NCI-H2196 treated with DMSO at 0.1 percent for 48 hours (cell line): ENCODE measurements at regions not wholly inside any gene's neighbourhood (a gene's known extent, or its start where the extent isn't known, plus 50 kb on each side); places are given as distances from the start of the nearest gene placed in this dataset.

Experiments
- DNase-seq: peaks from one replicate; lab custom pipeline; 2025; ENCODE audit not compliant: unreplicated experiment; lab: John Stamatoyannopoulos, UW

- no peak for DNase-seq
Observed at GRCh38 chr2:128734521-128735295, 416.0 kb upstream of the HS6ST1 start.

DNA sequence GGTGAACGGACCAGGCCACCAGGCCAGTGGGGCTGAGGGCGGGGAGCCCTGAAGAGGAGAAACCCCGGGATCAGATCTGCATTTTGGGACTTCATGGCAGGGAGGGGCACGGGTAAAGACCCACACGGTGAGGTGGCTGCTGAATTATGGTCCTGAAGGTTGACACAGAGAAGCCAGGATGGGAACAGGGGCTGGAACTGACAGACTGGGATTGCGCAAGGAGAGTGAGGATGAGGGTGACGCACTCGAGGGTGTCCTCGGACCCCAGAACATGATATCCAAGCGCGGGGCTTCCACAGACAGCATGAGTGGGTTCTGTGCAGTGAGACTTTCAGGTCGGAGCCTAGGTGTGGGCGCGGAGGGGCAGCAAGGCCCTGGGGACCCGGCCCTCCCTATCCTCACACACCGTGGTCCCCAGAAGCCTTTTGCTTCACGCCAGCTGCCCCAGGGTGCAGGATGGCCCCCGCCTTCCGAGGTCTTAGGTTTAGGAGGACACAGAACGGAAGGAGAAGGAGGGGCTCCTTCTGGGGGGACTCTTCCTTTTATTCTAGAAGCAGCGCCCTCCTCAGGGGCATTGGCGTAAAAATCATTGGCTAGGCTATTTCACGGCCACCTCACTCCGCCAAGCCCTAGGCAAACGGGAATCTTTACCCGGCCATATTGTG, 416.8 kb upstream of the HS6ST1 start:
- no peak for DNase-seq

DNA sequence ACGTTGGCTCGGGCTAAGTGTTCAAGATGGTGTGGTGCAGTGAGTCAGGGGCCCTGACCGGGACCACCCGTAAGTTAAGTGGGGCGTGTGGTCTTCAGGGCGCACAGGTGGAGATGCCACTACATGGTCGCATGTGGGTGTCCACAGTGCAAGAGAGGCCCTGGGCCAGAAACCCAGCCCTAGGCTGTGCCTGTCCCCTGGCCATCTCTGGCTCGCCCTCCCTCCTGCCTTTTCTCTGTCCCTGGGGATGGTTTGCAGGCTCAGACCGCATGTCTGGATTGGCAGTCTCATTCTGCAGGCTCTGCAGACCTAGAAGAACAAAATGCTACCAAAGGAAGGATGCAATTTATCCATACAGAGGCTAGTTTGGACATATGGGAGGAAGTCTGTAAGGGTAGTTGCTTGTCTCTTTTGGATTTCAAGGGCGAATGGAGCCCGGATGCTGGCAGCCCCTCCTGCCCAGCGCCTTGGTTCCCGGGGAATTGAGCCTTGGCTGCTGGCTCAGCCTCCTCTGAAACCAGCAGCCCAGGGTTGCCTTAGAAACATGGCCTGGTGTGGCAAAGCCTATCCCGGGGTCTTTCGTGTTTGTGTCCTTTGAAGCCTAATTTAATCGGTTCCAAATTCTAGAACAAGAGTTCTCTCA, 417.5 kb upstream of the HS6ST1 start:
- DNase-seq = no peak

DNA sequence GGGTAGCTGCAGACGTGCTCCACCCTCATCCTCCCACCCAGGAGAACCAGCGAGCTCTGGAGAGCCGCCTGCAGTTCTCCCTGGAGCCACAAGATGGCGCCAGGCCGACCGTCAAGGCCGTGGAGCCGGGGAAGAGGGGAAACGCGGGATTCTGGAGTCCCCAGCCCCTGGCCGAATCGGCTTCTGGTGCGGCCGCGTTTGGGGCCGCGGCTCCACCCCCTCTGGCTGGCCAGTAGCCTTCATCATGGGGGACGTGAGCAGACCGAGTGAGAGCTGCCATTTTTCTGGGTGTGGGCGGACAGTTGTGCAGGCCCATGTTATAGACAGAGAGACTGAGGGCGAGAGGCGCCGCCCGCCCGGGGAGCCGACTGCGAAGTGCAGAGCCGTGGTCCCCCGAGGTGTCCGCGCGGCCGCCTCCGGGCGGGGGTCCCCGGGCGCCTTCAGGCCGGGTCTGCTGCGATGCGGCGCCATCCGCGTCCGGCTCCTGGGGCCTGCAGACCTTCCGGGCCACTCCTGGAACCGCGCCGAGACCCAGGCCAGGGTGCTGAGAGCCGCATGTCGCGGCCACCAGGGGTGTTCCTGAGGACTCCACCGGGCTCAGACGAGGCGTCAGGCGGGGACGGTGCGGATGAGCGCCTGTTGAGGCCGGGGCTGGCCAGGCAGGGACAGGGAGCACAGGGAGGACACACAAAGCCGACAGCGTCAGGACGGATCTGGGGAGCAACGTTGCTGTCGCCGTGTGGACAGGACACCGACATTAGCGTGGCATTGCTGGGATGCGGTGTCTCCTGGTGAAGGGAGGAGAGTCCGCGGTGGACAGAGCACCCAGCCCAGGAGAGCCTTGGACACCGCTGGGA, 418.2 kb upstream of the HS6ST1 start:
- no peak for DNase-seq

DNA sequence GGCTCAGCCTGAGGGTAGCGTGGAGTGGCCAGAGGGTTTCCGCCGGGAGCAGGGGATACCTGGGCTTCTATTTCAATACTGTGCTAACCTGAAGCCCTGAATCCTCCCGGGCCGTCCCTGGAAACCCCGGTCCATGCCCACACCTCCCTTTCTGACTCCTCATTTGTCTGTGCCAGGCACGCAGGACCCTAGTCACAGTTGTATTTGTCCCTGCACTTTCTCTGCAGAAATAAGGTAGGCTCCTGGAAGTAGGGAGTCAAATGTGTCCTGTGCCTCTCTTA, 418.8 kb upstream of the HS6ST1 start:
- no peak for DNase-seq

DNA sequence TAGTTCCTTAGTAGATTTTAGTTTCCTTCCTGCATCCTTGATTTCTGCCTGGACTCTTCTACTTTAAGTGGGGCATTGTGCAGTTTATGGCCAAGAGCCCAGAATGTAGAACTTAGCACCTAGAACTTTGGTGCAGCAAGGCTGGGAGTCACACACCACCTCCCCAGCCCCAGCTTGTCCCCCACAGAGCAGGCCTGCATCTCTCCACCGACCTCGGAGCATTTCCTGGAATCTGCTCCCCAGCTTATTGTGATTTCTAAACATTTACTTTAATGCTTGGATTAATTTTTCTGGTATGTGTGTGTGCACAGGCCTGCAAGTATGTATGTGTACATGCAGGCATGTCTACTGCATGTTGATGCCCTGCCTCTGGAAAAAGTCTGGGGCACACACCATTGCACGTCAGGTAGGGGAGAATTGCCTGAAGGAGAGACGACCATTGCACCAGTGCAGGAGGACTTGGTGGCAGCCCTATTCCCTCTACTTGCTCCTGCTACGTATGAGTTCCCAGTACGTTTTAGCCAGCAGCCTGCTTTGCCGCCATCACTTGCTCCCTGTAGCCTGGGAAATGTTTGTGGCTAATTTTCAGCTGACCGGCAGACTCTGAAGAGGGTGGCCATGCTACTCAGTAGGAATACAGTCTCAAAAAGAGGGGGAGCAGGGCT, 419.9 kb upstream of the HS6ST1 start:
- DNase-seq = no peak

GRCh38 chr2:128742467-128742866, 423.8 kb upstream of the HS6ST1 start:
- no peak for DNase-seq

GRCh38 chr2:128745946-128746345, 427.3 kb upstream of the HS6ST1 start:
- no peak for DNase-seq

- no peak for DNase-seq
Observed at GRCh38 chr2:128746356-128746755, 427.7 kb upstream of the HS6ST1 start.

DNA sequence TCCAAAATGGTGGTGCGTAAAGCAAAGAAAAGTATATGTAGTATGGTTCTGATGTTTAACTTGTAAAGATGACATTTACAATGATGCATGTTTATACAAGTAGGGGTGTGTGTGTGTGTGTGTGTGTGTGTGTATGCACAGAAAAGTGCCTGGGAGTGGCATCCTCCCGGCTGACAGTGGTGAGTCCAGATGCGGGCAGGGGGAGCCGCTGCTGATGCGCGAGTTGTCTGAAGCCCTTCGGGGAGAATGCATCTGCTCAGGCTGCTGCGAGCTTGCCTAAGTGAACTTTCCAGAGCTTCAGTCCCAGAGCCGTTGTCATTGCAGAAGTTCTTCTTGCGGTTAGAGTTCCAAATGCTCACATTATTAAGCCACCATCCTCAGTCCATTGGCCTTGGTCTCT, 429.7 kb upstream of the HS6ST1 start:
- DNase-seq = no peak

GRCh38 chr2:128748835-128749605, 430.4 kb upstream of the HS6ST1 start:
- no peak for DNase-seq

- no peak for DNase-seq
Observed at GRCh38 chr2:128750328-128751165, 431.9 kb upstream of the HS6ST1 start.

DNA sequence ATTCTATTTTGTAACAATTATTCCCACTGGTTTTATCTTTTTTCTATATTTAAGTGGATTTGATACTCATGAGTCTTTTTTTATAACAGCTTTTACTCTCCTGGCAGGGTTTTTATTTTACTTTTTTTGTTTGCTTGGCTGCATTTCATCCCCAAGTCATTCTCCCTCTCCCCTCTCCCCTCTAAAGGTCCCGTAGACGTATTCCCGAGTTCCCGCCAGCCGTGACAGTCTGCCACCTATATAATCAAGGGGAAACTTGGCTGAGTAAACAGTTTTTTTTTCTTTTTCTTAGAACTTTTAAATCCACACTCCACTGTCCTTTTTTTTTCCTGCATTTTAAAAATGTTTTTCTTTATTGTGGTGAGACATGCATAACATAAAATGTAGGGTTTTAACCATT, 433.1 kb upstream of the HS6ST1 start:
- no peak for DNase-seq

DNA sequence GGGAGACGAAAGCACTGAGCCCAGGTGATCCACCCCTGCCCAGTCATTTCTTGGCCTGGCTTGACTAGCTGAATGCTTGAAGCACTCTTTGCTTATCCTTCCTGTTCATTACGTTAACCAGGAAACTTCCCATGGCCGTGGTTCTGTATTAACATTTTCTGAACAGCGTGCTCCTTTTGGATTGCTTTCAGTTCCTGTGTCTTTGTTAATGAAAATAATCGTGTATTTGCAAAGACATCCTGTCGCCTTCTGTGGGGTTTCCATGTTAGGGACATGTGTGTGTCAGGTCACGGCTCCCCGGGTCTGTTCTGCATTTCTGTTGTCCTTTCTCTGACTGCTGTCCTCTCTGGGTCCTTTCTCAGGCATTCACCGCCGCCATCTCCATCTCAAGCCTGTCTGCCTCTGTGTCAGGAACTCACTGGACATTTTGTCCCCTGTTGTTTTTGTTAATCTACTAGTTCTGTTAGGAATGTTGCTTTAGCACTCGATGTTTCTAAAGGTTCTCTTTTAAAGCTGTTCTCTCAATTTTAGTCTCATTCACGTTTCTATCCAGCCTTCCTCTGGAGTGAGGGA, 434.1 kb upstream of the HS6ST1 start:
- DNase-seq = no peak

DNA sequence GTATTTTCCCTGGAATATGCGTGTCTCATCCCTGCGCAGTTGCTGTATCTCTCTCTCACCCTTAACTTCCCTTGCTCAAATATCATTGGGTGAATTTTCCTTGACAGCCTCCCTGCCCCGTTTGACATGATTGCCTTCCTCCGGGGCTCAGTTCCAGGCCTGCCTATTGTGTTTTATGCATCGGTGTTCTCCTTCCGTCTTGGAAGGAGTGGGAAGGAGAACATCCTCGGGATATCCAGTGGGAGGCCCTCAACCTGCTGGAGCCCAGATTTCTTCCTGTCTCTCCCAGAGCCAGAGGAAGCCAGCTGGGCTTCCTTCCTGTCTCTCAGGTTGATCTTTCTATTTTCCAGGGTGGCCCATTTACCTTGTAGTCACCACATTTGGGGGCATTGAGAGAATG, 434.7 kb upstream of the HS6ST1 start:
- no peak for DNase-seq

DNA sequence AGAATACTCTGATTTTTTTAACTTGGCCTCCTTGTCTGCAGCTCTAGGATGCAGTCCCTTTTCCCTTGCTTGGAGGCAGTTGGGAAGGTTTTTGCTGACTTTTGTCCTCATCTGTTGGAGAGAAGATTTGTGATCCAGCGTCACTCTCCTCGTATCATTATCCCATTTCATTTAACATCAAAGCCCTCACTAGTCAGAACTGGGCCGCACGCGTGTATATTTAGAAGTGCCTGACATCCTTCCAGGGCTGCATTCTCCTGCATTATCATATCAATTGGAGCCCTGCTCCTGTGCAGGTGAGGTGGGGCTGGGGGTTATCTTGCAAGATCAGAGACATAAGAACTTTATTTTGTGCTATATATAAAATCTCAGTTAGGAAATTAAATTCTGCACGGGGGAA, 435.1 kb upstream of the HS6ST1 start:
- no peak for DNase-seq

DNA sequence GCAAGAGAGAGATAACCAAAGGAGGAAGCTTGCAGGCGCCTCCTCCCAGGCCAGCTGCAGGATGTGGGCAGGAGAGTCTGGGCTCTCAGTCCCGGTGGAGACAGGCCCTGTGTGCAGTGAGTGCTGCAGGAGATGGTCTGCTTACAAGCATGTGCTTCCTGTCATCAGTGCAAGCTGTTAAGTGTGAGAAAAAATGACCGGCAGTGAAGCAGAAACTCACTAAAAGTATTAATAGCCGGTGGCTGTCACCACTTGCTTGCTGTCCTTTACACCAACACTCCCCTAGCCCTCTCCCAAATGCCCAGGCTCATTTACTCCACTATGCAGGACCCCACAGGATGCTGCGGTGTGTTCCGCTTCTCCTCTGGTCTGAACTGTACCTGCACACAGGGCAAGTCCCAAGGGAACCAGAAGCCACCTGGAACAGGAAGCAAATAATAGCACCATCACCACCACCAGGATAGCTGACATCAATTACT, 435.6 kb upstream of the HS6ST1 start:
- DNase-seq = no peak

GRCh38 chr2:128755695-128756364, 437.2 kb upstream of the HS6ST1 start:
- DNase-seq = no peak
